ENCODE measurements at regions not wholly inside any gene's neighbourhood (a gene's known extent, or its start where the extent isn't known, plus 50 kb on each side); places are given as distances from the start of the nearest gene placed in this dataset.
"Not testable (repeated sequence)": the region's sequence is repeated elsewhere in the genome, so short reads cannot be mapped to it uniquely, and the experiment has no call there.

DNA sequence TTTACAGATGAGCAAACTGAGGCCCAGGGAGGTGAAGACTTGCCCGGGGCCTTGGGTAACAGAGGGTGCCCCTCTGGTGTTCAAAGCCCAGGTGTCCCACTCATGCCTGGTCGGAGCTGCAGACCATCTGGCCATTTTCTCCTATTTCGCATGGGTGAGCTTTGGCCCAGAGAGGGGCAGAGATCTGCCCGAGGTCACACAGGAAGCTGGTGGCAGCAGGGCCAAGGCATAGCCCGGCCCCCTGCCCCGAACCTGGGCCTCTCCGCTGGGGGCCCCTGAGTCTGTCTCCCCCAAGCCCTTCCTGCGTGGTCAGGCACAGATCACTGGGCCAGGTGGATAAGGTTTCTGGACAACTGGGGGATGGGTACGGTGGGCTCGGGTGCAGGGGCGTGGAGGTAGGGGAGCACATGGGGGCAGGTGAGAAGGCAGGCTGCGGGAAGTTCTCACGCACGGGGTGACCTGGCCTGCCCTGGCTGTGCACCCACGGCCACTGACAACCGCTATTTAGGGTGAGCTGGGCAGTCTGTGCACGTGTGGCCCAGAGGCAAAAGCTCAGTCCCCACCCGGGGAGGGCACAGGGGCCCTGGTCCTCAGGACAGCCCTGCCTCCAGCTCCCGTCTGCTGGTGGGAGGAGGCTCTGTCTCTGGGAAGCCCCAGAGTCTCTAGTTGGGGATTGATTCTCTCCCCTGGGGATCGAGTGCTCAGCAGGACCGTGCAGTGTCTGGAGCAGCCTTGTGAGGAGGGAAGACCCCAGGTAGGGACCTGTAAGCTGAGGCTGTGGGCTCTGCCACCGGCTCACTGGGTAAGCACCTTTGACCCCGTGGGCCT, 68.6 kb downstream of the UNCX start:
- no peak for TF ChIP-seq ZFX (IDR thresholded peaks at IDR 0.05; ENCODE audit: borderline replicate concordance)
- TF ChIP-seq, protein P1, sequence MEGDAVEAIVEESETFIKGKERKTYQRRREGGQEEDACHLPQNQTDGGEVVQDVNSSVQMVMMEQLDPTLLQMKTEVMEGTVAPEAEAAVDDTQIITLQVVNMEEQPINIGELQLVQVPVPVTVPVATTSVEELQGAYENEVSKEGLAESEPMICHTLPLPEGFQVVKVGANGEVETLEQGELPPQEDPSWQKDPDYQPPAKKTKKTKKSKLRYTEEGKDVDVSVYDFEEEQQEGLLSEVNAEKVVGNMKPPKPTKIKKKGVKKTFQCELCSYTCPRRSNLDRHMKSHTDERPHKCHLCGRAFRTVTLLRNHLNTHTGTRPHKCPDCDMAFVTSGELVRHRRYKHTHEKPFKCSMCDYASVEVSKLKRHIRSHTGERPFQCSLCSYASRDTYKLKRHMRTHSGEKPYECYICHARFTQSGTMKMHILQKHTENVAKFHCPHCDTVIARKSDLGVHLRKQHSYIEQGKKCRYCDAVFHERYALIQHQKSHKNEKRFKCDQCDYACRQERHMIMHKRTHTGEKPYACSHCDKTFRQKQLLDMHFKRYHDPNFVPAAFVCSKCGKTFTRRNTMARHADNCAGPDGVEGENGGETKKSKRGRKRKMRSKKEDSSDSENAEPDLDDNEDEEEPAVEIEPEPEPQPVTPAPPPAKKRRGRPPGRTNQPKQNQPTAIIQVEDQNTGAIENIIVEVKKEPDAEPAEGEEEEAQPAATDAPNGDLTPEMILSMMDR (IDR thresholded peaks at IDR 0.05): no peak

DNA sequence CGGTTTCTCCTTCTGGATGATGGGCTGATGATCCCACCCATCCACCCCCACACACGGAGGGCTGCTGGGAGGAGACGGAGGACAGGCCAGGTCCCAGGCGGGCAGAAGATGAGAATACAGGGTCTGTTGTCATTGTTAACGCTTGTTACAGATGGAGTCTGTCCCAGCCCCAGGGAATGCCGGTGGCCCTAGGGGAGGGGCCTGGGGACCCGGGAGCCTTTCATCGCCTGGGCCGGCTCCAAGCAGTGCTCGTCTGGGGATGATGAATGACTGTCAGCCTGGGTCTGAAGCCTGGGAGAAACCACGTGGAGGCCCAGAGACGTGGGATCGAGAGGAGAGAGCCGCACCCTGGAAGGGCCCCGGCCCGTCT, 69.2 kb downstream of the UNCX start:
- TF ChIP-seq ZFX (IDR thresholded peaks at IDR 0.05; ENCODE audit: borderline replicate concordance): no peak
- TF ChIP-seq, protein P1 (IDR thresholded peaks at IDR 0.05): no peak
- H3K27ac ChIP-seq: no peak overlapping the region

More for the DNA sequence above, 68.6 kb downstream of the UNCX start:
- no peak overlapping the region for H3K27ac ChIP-seq

DNA sequence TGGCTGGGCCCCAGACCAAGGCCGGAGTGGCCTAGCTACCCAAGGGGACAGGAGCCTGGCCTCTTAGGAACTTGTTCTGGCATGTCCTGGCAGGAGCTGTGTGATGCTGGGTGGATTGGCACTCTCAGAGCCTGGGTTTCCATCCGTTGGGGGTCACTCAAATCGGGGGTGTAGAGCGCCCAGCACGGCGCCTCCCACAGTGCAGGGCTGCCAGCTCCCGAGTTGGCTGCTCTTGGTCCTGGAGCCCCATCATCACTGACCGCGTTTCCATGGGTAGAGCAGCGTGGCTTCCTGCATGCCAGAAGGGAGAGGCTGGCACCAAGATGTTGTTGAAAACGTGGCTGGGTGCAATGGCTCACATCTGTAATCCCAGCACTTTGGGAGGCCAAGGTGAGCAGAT, 70.3 kb downstream of the UNCX start:
- TF ChIP-seq, protein P1 (IDR thresholded peaks at IDR 0.05): no peak
- no peak for TF ChIP-seq ZFX (IDR thresholded peaks at IDR 0.05; ENCODE audit: borderline replicate concordance)

DNA sequence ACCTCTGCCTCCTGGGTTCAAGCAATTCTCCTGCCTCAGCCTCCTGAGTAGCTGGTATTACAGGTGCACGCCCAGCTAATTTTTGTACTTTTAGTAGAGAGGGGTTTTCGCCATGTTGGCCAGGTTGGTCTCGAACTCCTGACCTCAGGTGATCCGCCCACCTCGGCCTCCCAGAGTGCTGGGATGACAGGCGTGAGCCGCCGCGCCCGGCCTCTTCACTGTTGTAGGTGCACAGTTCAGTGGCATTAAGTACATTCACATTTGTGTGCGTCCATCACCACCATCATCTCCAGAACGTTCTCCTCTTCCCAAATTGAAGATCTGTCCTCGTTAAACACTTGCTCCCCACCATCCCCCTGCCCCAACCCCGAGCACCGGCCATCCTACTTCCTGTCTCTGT, 71.3 kb downstream of the UNCX start:
- H3K27ac ChIP-seq: not testable (repeated sequence)

More for the DNA sequence above, 70.3 kb downstream of the UNCX start:
- no peak overlapping the region for H3K27ac ChIP-seq

DNA sequence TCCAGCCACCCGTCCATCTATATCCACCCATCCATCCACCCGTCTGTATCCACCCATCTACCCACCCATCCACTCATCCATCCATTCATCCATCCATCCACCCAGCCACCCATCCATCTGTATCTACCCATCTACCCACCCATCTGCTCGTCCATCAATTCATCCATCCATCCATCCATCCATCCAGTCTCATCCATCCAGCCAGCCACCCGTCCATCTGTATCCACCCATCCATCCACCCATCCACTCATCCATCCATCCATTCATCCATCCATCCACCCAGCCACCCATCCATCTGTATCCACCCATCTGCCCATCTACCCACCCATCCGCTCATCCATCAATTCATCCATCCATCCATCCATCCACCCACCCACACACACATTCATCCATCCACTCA, 73.2 kb downstream of the UNCX start:
- TF ChIP-seq, protein P1 (IDR thresholded peaks at IDR 0.05): no peak
- no peak for TF ChIP-seq ZFX (IDR thresholded peaks at IDR 0.05; ENCODE audit: borderline replicate concordance)
- H3K27ac ChIP-seq: no peak overlapping the region

DNA sequence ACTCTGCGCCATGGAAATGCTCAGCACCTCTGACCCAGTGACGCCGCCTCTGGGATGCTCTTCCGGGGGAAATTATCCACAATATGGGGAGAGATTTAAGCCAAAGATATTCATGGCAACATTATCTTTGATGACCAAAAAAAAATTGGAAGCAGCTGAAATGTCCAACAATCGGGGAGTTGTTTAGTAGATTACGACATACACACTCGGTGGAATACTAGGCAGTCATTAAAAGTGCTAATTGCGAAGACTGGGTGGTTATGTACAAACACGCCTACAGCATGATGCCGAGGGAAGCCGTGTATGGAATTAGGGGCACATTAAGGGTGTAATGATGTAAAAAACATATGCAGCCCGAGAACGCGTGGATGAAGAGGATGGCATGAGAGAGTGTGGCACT, 75.2 kb downstream of the UNCX start:
- H3K27ac ChIP-seq: no peak overlapping the region
- TF ChIP-seq, protein P1 (IDR thresholded peaks at IDR 0.05): no peak
- TF ChIP-seq ZFX (IDR thresholded peaks at IDR 0.05; ENCODE audit: borderline replicate concordance): no peak

DNA sequence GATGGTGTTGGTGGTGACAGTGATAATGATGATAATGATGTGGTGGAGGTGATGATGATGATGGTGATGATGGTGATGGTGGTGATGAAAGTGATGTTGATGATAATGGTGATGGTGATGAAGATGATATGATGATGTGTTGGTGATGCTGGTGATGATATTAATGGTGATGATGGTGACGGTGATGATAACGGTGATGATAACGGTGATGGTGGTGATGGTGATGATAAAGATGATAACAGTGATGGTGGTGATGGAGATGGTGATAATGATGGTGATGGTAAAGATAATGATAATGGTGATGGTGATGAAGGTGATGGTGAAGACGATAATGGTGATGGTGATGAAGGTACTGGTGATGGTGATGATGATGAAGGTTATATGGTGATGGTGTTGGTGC, 76.6 kb downstream of the UNCX start:
- no peak overlapping the region for H3K27ac ChIP-seq
- no peak for TF ChIP-seq ZFX (IDR thresholded peaks at IDR 0.05; ENCODE audit: borderline replicate concordance)
- TF ChIP-seq, protein P1 (IDR thresholded peaks at IDR 0.05): no peak

DNA sequence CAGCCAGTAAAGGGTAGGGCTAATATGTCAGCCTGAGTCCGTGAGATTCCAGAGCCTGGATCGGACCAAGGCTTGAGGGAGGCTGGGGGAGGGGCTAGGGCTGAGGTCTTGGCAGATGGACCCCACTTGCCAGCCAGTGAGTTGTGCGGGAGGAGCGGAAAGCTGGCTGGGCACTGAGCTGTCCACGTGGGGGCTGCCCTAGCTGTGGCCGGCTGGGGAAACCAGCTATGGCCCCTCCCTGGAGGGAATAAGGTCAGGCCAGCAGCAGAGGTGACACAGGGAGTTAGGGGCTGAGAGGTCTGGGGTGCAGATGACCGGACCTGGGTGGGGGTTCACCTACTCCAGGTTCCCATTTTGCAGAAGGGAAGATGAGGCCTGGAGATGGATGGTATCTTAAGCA, 77.3 kb downstream of the UNCX start:
- no peak for TF ChIP-seq ZFX (IDR thresholded peaks at IDR 0.05; ENCODE audit: borderline replicate concordance)
- TF ChIP-seq, protein P1 (IDR thresholded peaks at IDR 0.05): no peak
- no peak overlapping the region for H3K27ac ChIP-seq
